Activated CD4-positive, alpha-beta T cell treated with anti-CD3 and anti-CD28 coated beads for 24 hours (primary cell): ENCODE measurements at regions not wholly inside any gene's neighbourhood (a gene's known extent, or its start where the extent isn't known, plus 50 kb on each side); places are given as distances from the start of the nearest gene placed in this dataset.
"Not testable (repeated sequence)": the region's sequence is repeated elsewhere in the genome, so short reads cannot be mapped to it uniquely, and the experiment has no call there.

Source experiments
- DNase-seq, 2 donors: peaks; one replicate each; pipeline ENCODE4 v3.0.0-alpha.2; 2020; ENCODE audit warnings: low read depth in 2 of 2

GRCh38 chr5:136740228-136740627 lies 374.9 kb upstream of the TRPC7 start:
- DNase-seq: no peak

GRCh38 chr5:136739271-136739670 lies 373.9 kb upstream of the TRPC7 start:
- not testable (repeated sequence) for DNase-seq

- DNase-seq: no peak
Measured at GRCh38 chr5:136738829-136739228, 373.5 kb upstream of the TRPC7 start.

- DNase-seq: no peak
Measured at GRCh38 chr5:136736021-136736420, 370.7 kb upstream of the TRPC7 start.

- DNase-seq: not testable (repeated sequence)
Measured at GRCh38 chr5:136735611-136736010, 370.3 kb upstream of the TRPC7 start.

- no peak for DNase-seq
Measured at GRCh38 chr5:136734628-136735027, 369.3 kb upstream of the TRPC7 start.

GRCh38 chr5:136732751-136733150 lies 367.4 kb upstream of the TRPC7 start:
- DNase-seq: no peak

- DNase-seq: no peak
Measured at GRCh38 chr5:136731241-136731900, 366.0 kb upstream of the TRPC7 start.

- no peak for DNase-seq
Measured at GRCh38 chr5:136730426-136730825, 365.1 kb upstream of the TRPC7 start.

- DNase-seq: no peak
Measured at GRCh38 chr5:136729901-136730355, 364.6 kb upstream of the TRPC7 start.

GRCh38 chr5:136726506-136726905 lies 361.2 kb upstream of the TRPC7 start:
- no peak for DNase-seq

- DNase-seq: no peak
Measured at GRCh38 chr5:136724161-136724560, 358.8 kb upstream of the TRPC7 start.

- DNase-seq: no peak
Measured at GRCh38 chr5:136722581-136722980, 357.2 kb upstream of the TRPC7 start.

- DNase-seq: no peak
Measured at GRCh38 chr5:136722086-136722485, 356.7 kb upstream of the TRPC7 start.

GRCh38 chr5:136720674-136721073 lies 355.3 kb upstream of the TRPC7 start:
- no peak for DNase-seq

- DNase-seq: no peak
Measured at GRCh38 chr5:136717917-136718316, 352.6 kb upstream of the TRPC7 start.

GRCh38 chr5:136714286-136714685 lies 348.9 kb upstream of the TRPC7 start:
- DNase-seq: no peak

- DNase-seq: no peak
Measured at GRCh38 chr5:136712628-136713027, 347.3 kb upstream of the TRPC7 start.

GRCh38 chr5:136710834-136711233 lies 345.5 kb upstream of the TRPC7 start:
- no peak for DNase-seq

GRCh38 chr5:136703706-136704105 lies 338.4 kb upstream of the TRPC7 start:
- DNase-seq: no peak

- no peak for DNase-seq
Measured at GRCh38 chr5:136703036-136703435, 337.7 kb upstream of the TRPC7 start.

- DNase-seq: no peak
Measured at GRCh38 chr5:136701191-136701590, 335.8 kb upstream of the TRPC7 start.

- DNase-seq: no peak
Measured at GRCh38 chr5:136699651-136700050, 334.3 kb upstream of the TRPC7 start.

- no peak for DNase-seq
Measured at GRCh38 chr5:136698970-136699369, 333.6 kb upstream of the TRPC7 start.
